ENCODE measurements at regions not wholly inside any gene's neighbourhood (a gene's known extent, or its start where the extent isn't known, plus 50 kb on each side); places are given as distances from the start of the nearest gene placed in this dataset.
"Not testable (repeated sequence)": the region's sequence is repeated elsewhere in the genome, so short reads cannot be mapped to it uniquely, and the experiment has no call there.

GRCh38 chr15:83335542-83335941, 51.1 kb upstream of the BNC1 start:
- DNase-seq, result not testable (repeated sequence)

GRCh38 chr15:83339396-83339795, 54.9 kb upstream of the BNC1 start:
- no peak for DNase-seq

- no peak for DNase-seq
These were observed 55.6 kb upstream of the BNC1 start for GRCh38 chr15:83340087-83340486.

GRCh38 chr15:83346342-83346741, 61.9 kb upstream of the BNC1 start:
- no peak for DNase-seq

- no peak for DNase-seq
These were observed 67.7 kb upstream of the BNC1 start for GRCh38 chr15:83352119-83352518.

- DNase-seq, result no peak
These were observed 72.3 kb upstream of the BNC1 start for GRCh38 chr15:83356501-83357399.

- DNase-seq, result no peak
These were observed 74.6 kb upstream of the BNC1 start for GRCh38 chr15:83358972-83359564.

GRCh38 chr15:83362706-83363105, 78.2 kb upstream of the BNC1 start:
- no peak for DNase-seq

- no peak for DNase-seq
These were observed 80.0 kb upstream of the BNC1 start for GRCh38 chr15:83364501-83364900.

- DNase-seq, result peak in 2 of 3 experiments; percentile 13 to 39
These were observed 81.0 kb upstream of the BNC1 start for GRCh38 chr15:83365370-83365938.

GRCh38 chr15:83372434-83372891, 74.7 kb upstream of the SH3GL3 start:
- no peak for DNase-seq

GRCh38 chr15:83378921-83379578, 68.1 kb upstream of the SH3GL3 start:
- no peak for DNase-seq

GRCh38 chr15:83379579-83379959, 67.6 kb upstream of the SH3GL3 start:
- no peak for DNase-seq

- DNase-seq, result no peak
These were observed 67.1 kb upstream of the SH3GL3 start for GRCh38 chr15:83380059-83380458.

GRCh38 chr15:83380682-83381081, 66.5 kb upstream of the SH3GL3 start:
- peak in 1 of 3 experiments; percentile 33 for DNase-seq

GRCh38 chr15:83383608-83384139, 63.5 kb upstream of the SH3GL3 start:
- not testable (repeated sequence) for DNase-seq

GRCh38 chr15:83396101-83396500, 51.0 kb upstream of the SH3GL3 start:
- no peak for DNase-seq

Data from NCI-H1417 (cell line).